K562 (cell line): ENCODE measurements at regions not wholly inside any gene's neighbourhood (a gene's known extent, or its start where the extent isn't known, plus 50 kb on each side); places are given as distances from the start of the nearest gene placed in this dataset.

Experiments used
- ATAC-seq: fragments of 200-7000 bp; cut with Tn5 transposase; 3 replicates; pipeline ENCODE4 v1.9.1; 2020; ENCODE audit warnings: moderate library complexity
- BruUV-seq: library from RNA; stranded (reverse); fragments of 400-500 nt; replicated peaks from 2 replicates; lab custom pipeline; 2021; lab: Mats Ljungman, UMichigan
- CTCF ChIA-PET: fragments of 300-600 bp; formaldehyde crosslinking; extraction: SDS; loops from one replicate; lab custom pipeline; 2021; ENCODE audit warnings: low intra/inter-chr PET ratio; lab: Yijun Ruan, JAX
- POLR2A ChIA-PET: fragments of 300-600, 350-650 bp; sonication (Branson Sonifier 250); formaldehyde crosslinking; extraction: SDS; loops from one replicate; lab custom pipeline; 2021; ENCODE audit warnings: antibody characterized with exemption, inconsistent platforms; lab: Yijun Ruan, JAX
- DNase-seq, 4 experiments: peaks; one replicate each; pipeline versions ENCODE4 v3.0.0 to v3.0.0-alpha.2; 2011 to 2018; ENCODE audit warnings: low spot score in 3 of 4, mixed read lengths in 3 of 4; ENCODE audit errors: extremely low read depth in 1 of 4
- FAIRE-seq: peaks from 2 replicates; lab custom pipeline; 2011; peaks lifted over from hg19 to GRCh38; lab: Jason Lieb, UNC
- H2AFZ ChIP-seq: 2 replicates; pipeline ENCODE4 v1.6.0; 2011; ENCODE audit warnings: low read depth, low read length, control low read depth, inconsistent platforms
- H3K27ac ChIP-seq: fragments of 200-600 bp; 3 replicates; pipeline ENCODE4 v1.8.0; 2011; ENCODE audit warnings: low read depth, mild to moderate bottlenecking, control low read depth, inconsistent platforms, low read length, moderate library complexity, mixed read lengths; ENCODE audit errors: extremely low read depth
- H3K27me3 ChIP-seq, 2 experiments: fragments of 300-600 bp in 1 of 2; 2 replicates in 1 of 2; 3 replicates in 1 of 2; pipeline versions ENCODE4 v1.6.0 to v1.8.0; 2011; ENCODE audit warnings: inconsistent platforms in 2 of 2, low read length in 2 of 2, mild to moderate bottlenecking in 1 of 2, mixed read lengths in 1 of 2, moderate library complexity in 1 of 2; ENCODE audit not compliant: control insufficient read depth in 2 of 2, insufficient read depth in 2 of 2
- H3K36me3 ChIP-seq: fragments of 300-600 bp; 3 replicates; pipeline ENCODE4 v1.8.0; 2011; ENCODE audit warnings: mild to moderate bottlenecking, low read length, inconsistent platforms; ENCODE audit not compliant: control insufficient read depth, insufficient read depth
- H3K4me1 ChIP-seq, 2 experiments: fragments of 200-600 bp in 1 of 2; replicated peaks in 1 of 2; 2 replicates in 1 of 2; 3 replicates in 1 of 2; pipeline versions ENCODE4 v1.5.1 to v1.8.0; 2011; ENCODE audit warnings: inconsistent platforms in 2 of 2, low read length in 2 of 2, mild to moderate bottlenecking in 1 of 2, mixed read lengths in 1 of 2, moderate library complexity in 1 of 2; ENCODE audit not compliant: control insufficient read depth in 2 of 2, insufficient read depth in 2 of 2
- H3K4me2 ChIP-seq: 2 replicates; pipeline ENCODE4 v1.6.1; 2011; ENCODE audit warnings: low read length, control low read depth, inconsistent platforms, mixed read lengths; ENCODE audit not compliant: insufficient read depth
- H3K4me3 ChIP-seq: fragments of 200-600 bp; sonication (generic), shearing (Covaris generic); 2 replicates; pipeline ENCODE4 v1.5.1; 2016; ENCODE audit warnings: control low read depth, inconsistent platforms
- H3K79me2 ChIP-seq: fragments of 200-600 bp; 3 replicates; pipeline ENCODE4 v1.8.0; 2011; ENCODE audit warnings: low read length, inconsistent platforms; ENCODE audit not compliant: control insufficient read depth, insufficient read depth
- H3K9ac ChIP-seq, 2 experiments: 2 replicates each; pipeline versions ENCODE4 v1.6.0 to v1.6.1; 2011; ENCODE audit warnings: low read depth in 2 of 2, low read length in 2 of 2, control low read depth in 1 of 2, inconsistent platforms in 1 of 2, mild to moderate bottlenecking in 1 of 2, mixed read lengths in 1 of 2; ENCODE audit not compliant: insufficient read depth in 1 of 2
- H3K9me1 ChIP-seq: one replicate; pipeline ENCODE4 v1.6.0; 2011; ENCODE audit warnings: inconsistent platforms, mild to moderate bottlenecking, low read length, moderate library complexity; ENCODE audit not compliant: control insufficient read depth, insufficient read depth
- H3K9me3 ChIP-seq: replicated peaks from 2 replicates; pipeline ENCODE4 v1.5.1; 2011; ENCODE audit warnings: low read depth, low read length, inconsistent platforms; ENCODE audit not compliant: control insufficient read depth, insufficient read depth
- H4K20me1 ChIP-seq: replicated peaks from 2 replicates; pipeline ENCODE4 v1.6.1; 2011; ENCODE audit warnings: low read length, inconsistent platforms, mixed read lengths; ENCODE audit not compliant: control insufficient read depth, insufficient read depth
- ADNP ChIP-seq: fragments of 200-800 bp; sonication (Bioruptor generic); IDR thresholded peaks from 2 replicates; pipeline ENCODE4 v1.6.1; 2016; ENCODE audit warnings: missing genetic modification characterization, missing compliant biosample characterization
- CBFA2T2 ChIP-seq: fragments of 450-650 bp; conservative IDR thresholded peaks from 2 replicates; pipeline ENCODE4 v1.6.1; 2017; ENCODE audit warnings: mild to moderate bottlenecking
- CEBPG ChIP-seq, 3 experiments: fragments of 200-800 bp in 1 of 3; sonication (Bioruptor generic) in 1 of 3; sonication (generic) in 1 of 3; formaldehyde crosslinking in 1 of 3; IDR thresholded peaks in 2 of 3; conservative IDR thresholded peaks in 1 of 3; 2 replicates each; pipeline versions ENCODE4 v1.6.1 to v1.8.0; 2016 to 2022; ENCODE audit warnings: missing compliant biosample characterization in 2 of 3, missing genetic modification characterization in 2 of 3, mild to moderate bottlenecking in 1 of 3, missing genetic modification reagents in 1 of 3
- HDGF ChIP-seq: fragments of 450-650 bp; IDR thresholded peaks from 2 replicates; pipeline ENCODE4 v1.6.1; 2016
- TCF3 ChIP-seq: sonication (generic); formaldehyde crosslinking; IDR thresholded peaks from 2 replicates; pipeline ENCODE4 v1.4.0; 2020; ENCODE audit warnings: mild to moderate bottlenecking, missing genetic modification reagents
- ZC3H11A ChIP-seq: IDR thresholded peaks from 2 replicates; pipeline ENCODE4 v1.6.1; 2012; ENCODE audit warnings: low read depth, low read length, improper control_type of control experiment
- ZC3H8 ChIP-seq: fragments of 450-650 bp; IDR thresholded peaks from 2 replicates; pipeline ENCODE4 v1.6.1; 2017
- WGBS: fragments of 100-300 bp; shearing (Covaris generic); methylation state at CpG from one replicate; pipeline ENCODE4 v1.1.6; 2016; ENCODE audit warnings: low coverage, mixed read lengths; ENCODE audit not compliant: insufficient coverage; ENCODE audit errors: missing lambda C conversion rate; 5-methylcytosine and 5-hydroxymethylcytosine counted together
- in situ Hi-C: fragments of 300-500 bp; cut with MboI; formaldehyde crosslinking; loops from 4 replicates; pipeline ENCODE4 v1.15.0; 2018; ENCODE audit warnings: inconsistent platforms, mixed read lengths
- intact Hi-C: fragments of 100-400 bp; cut with micrococcal nuclease; formaldehyde crosslinking; loops from 2 replicates; pipeline ENCODE4 v1.14.2; 2022
- TF ChIP-seq, protein P1 (sequence below): sonication (generic); formaldehyde crosslinking; IDR thresholded peaks from 2 replicates; pipeline ENCODE4 v1.8.1; 2023; ENCODE audit warnings: mild to moderate bottlenecking, missing genetic modification reagents
- TF ChIP-seq, protein P2 (sequence below): fragments of 150-350 bp; conservative IDR thresholded peaks from 2 replicates; pipeline ENCODE4 v1.6.1; 2014; ENCODE audit warnings: low read length
- TF ChIP-seq, protein P3 (sequence below): fragments of 250-450 bp; sonication (Bioruptor Pico); IDR thresholded peaks from 2 replicates; pipeline ENCODE4 v1.8.0; 2022; ENCODE audit warnings: inconsistent platforms, mild to moderate bottlenecking, moderate library complexity, borderline replicate concordance
- TF ChIP-seq, protein P4 (sequence below): fragments of 450-650 bp; IDR thresholded peaks from 2 replicates; pipeline ENCODE4 v1.6.1; 2016; ENCODE audit warnings: borderline replicate concordance
- TF ChIP-seq, protein P5 (sequence below): fragments of 250-450 bp; sonication (Bioruptor Pico); IDR thresholded peaks from 2 replicates; pipeline ENCODE4 v1.8.0; 2021; ENCODE audit warnings: moderate library complexity, mild to moderate bottlenecking, inconsistent platforms
- TF ChIP-seq, protein P6 (sequence below): fragments of 250-450 bp; sonication (Bioruptor Pico); IDR thresholded peaks from 2 replicates; pipeline ENCODE4 v1.4.0; 2020

DNA sequence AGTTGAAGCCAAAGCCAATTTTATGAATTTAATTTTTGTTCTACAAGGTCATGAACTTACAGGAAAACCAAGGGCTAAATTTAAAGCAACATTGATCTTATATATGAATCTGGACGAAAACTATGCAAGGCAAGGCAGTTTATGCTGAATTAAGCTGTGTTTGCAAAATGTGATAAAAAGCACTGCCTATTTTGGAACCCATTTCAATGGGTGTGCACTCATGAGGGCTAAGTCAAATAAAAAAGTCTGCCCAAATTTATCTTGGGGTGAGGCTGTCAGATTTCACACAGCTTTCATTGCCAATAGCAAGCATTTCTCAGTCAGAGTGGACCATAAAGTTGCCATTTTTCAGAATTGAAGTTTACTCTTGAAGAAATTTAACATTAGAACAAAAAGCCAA, 199.9 kb downstream of the LURAP1L start:
- Histone ChIP-seq H4K20me1 (no peaks in the 10 kb centered on the region), H3K27ac (no peak overlapping the region), H3K36me3 (no peaks in the 10 kb centered on the region), H3K4me2 (no peak overlapping the region), H3K4me1 (no peaks in the 10 kb centered on the region), H3K9ac (no peak overlapping the region), H2AFZ (no peak overlapping the region), H3K9me1 (no peaks in the 10 kb centered on the region), H3K27me3 (no peaks in the 10 kb centered on the region), H3K79me2 (no peaks in the 10 kb centered on the region), H3K9me3 (no peaks in the 10 kb centered on the region), H3K4me3 (no peak overlapping the region)
- DNase-seq, result no peak
- intact Hi-C loops (no loop called here), in situ Hi-C loops (no loop called here)
- BruUV-seq, result no TSS peak
- ChIA-PET CTCF (no interaction called here), POLR2A (no interaction called here)
- WGBS, result 0% methylated on average over 1 of the region's 1 CpG
- ATAC-seq, result no peak
- no peak for FAIRE-seq
- TF ChIP-seq CEBPG (CRISPR knock-in tag; IDR thresholded peaks at IDR 0.05), result no peak
- no peak for TF ChIP-seq CEBPG (tag; conservative IDR thresholded peaks at IDR 0.05 in 1 of 2, IDR thresholded peaks at IDR 0.05 in 1 of 2)
- TF ChIP-seq, protein P1, sequence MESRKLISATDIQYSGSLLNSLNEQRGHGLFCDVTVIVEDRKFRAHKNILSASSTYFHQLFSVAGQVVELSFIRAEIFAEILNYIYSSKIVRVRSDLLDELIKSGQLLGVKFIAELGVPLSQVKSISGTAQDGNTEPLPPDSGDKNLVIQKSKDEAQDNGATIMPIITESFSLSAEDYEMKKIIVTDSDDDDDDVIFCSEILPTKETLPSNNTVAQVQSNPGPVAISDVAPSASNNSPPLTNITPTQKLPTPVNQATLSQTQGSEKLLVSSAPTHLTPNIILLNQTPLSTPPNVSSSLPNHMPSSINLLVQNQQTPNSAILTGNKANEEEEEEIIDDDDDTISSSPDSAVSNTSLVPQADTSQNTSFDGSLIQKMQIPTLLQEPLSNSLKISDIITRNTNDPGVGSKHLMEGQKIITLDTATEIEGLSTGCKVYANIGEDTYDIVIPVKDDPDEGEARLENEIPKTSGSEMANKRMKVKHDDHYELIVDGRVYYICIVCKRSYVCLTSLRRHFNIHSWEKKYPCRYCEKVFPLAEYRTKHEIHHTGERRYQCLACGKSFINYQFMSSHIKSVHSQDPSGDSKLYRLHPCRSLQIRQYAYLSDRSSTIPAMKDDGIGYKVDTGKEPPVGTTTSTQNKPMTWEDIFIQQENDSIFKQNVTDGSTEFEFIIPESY, result no peak
- no peak for TF ChIP-seq ZC3H11A
- TF ChIP-seq HDGF, result no peak
- TF ChIP-seq CBFA2T2, result no peak
- TF ChIP-seq, protein P2, sequence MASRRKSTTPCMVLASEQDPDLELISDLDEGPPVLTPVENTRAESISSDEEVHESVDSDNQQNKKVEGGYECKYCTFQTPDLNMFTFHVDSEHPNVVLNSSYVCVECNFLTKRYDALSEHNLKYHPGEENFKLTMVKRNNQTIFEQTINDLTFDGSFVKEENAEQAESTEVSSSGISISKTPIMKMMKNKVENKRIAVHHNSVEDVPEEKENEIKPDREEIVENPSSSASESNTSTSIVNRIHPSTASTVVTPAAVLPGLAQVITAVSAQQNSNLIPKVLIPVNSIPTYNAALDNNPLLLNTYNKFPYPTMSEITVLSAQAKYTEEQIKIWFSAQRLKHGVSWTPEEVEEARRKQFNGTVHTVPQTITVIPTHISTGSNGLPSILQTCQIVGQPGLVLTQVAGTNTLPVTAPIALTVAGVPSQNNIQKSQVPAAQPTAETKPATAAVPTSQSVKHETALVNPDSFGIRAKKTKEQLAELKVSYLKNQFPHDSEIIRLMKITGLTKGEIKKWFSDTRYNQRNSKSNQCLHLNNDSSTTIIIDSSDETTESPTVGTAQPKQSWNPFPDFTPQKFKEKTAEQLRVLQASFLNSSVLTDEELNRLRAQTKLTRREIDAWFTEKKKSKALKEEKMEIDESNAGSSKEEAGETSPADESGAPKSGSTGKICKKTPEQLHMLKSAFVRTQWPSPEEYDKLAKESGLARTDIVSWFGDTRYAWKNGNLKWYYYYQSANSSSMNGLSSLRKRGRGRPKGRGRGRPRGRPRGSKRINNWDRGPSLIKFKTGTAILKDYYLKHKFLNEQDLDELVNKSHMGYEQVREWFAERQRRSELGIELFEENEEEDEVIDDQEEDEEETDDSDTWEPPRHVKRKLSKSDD, result no peak
- no peak for TF ChIP-seq ZC3H8
- TF ChIP-seq, protein P3, sequence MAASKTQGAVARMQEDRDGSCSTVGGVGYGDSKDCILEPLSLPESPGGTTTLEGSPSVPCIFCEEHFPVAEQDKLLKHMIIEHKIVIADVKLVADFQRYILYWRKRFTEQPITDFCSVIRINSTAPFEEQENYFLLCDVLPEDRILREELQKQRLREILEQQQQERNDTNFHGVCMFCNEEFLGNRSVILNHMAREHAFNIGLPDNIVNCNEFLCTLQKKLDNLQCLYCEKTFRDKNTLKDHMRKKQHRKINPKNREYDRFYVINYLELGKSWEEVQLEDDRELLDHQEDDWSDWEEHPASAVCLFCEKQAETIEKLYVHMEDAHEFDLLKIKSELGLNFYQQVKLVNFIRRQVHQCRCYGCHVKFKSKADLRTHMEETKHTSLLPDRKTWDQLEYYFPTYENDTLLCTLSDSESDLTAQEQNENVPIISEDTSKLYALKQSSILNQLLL (CRISPR knock-in tag), result no peak
- TF ChIP-seq, protein P4, sequence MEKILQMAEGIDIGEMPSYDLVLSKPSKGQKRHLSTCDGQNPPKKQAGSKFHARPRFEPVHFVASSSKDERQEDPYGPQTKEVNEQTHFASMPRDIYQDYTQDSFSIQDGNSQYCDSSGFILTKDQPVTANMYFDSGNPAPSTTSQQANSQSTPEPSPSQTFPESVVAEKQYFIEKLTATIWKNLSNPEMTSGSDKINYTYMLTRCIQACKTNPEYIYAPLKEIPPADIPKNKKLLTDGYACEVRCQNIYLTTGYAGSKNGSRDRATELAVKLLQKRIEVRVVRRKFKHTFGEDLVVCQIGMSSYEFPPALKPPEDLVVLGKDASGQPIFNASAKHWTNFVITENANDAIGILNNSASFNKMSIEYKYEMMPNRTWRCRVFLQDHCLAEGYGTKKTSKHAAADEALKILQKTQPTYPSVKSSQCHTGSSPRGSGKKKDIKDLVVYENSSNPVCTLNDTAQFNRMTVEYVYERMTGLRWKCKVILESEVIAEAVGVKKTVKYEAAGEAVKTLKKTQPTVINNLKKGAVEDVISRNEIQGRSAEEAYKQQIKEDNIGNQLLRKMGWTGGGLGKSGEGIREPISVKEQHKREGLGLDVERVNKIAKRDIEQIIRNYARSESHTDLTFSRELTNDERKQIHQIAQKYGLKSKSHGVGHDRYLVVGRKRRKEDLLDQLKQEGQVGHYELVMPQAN, result no peak
- TF ChIP-seq, protein P5, sequence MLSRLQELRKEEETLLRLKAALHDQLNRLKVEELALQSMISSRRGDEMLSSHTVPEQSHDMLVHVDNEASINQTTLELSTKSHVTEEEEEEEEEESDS (CRISPR knock-in tag), result no peak
- TF ChIP-seq, protein P6, sequence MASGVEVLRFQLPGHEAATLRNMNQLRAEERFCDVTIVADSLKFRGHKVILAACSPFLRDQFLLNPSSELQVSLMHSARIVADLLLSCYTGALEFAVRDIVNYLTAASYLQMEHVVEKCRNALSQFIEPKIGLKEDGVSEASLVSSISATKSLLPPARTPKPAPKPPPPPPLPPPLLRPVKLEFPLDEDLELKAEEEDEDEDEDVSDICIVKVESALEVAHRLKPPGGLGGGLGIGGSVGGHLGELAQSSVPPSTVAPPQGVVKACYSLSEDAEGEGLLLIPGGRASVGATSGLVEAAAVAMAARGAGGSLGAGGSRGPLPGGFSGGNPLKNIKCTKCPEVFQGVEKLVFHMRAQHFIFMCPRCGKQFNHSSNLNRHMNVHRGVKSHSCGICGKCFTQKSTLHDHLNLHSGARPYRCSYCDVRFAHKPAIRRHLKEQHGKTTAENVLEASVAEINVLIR, result no peak
- no peak for TF ChIP-seq ADNP
- no peak for TF ChIP-seq TCF3 (CRISPR knock-in tag)
